G401 (cell line): ENCODE measurements at regions not wholly inside any gene's neighbourhood (a gene's known extent, or its start where the extent isn't known, plus 50 kb on each side); places are given as distances from the start of the nearest gene placed in this dataset.

Source experiments
- DNase-seq: peaks from one replicate; pipeline ENCODE4 v3.0.0-alpha.2; 2015; ENCODE audit warnings: low spot score
- in situ Hi-C: cut with HindIII; loops from 2 replicates; pipeline ENCODE4 v1.10.0; 2016; ENCODE audit warnings: low sequenced_read_pairs, mixed read lengths

DNA sequence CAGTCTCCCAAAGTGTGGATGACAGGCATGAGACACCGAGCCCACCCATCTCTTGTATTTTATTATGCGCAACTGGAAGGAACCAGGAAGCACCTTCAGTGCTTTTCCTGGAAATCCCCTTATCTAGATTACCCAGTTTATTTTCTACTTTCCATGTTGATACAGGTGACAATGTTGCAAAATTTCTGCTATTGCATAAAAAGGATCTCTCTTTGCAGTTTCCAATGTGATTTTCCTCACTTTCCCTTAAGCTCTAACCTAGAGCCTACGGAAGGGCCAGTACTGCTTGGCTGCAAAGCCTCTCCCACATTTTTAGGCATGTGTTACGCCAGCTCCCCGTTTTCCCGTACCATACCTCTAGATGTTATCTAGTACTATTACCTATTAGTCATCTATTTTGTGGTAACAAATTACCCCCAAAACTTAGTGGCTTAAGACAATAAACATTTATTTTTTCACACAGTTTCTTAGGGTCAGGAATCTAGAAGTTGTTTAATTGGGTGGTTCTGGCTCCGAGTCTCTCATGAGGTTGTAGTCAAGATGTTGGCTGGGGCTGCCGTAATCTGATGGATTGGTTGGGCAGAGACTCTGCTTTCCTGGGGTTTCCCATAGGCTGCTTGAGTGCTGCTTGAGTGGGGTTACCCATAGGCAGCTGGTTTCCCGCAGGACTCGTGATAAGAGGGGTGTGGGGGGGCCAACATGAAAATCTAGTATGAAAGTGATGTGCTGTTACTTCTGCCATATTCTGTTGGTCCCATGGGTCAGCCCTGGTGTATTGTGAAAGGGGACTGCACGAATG is 131.5 kb upstream of the HNRNPU start:
- in situ Hi-C loops, result no loop called here
- no peak for DNase-seq

DNA sequence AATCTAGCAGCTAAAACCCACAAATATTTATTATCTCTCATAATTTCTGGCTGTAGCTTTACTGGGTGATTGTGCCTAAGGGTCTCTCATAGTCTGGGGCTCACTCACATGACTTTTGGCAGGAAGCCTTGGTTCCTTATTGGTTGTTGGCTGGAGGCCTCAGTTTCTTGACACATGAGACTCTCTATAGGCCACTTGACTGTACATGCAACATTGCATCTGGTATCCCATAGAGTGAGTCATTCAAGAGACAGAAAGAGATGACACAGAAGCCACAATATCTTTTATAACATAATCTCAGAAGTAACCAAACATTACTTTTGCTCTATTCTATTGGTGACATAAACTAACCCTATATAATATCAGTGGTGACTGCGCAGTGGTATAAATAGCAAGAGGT is 128.5 kb upstream of the HNRNPU start:
- DNase-seq, result no peak
- in situ Hi-C loops, result no loop called here

DNA sequence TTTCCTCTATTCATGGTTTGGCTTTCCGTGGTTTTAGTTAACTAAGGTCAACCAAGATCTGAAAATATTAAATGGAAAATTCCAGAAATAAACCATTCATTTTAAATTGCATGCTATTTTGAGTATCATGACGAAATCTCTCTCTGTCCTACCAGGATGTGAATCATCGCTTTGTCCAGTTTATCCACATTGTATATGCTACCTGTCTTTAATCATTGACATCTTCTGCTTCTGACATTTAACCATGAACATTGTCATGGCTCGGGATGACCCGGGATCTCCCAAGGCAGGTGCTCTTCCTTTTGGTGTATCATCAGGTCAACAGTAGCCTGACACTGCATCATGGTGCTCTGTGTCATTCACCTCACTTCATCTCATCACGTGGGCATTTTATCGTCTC is 125.5 kb upstream of the HNRNPU start:
- in situ Hi-C loops, result no loop called here
- DNase-seq, result no peak

DNA sequence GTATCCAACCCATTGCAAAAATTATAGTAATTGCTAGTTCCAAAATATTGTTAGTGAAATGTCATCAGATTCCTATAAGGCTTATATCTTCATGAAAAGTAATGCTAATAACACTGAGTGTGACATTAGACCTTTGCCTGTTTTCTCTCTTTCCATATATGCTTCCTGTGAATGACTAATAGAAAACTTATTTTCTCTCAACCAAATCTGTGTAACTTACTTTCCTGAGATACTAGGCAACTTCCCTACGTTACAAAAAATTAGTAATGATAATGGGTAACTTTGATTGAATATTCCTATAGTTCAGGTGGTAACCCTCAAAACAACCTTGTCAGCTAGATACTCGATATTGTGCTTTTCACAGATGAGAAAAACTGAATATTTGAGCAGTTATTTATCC is 124.2 kb upstream of the HNRNPU start:
- in situ Hi-C loops, result no loop called here

DNA sequence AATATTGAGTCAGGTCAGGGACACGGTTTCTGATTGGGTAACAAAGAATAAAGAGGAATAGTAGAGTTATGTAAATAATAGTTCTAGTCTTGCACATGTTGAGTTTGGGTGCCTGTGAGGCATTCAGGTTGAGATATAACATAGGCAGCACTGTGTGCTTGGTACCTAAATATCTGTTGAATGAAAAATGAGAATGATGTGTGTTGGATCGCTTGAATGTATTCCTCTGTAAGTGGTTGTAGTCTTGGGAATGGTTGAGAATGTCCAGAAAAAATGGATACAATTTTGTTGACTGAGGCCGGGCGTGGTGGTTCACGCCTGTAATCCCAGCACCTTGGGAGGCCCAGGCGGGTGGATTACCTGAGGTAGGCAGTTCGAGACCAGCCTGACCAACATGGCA is 116.3 kb upstream of the HNRNPU start:
- in situ Hi-C loops, result no loop called here
- DNase-seq, result no peak

More for the DNA sequence above, 124.2 kb upstream of the HNRNPU start:
- no peak for DNase-seq

DNA sequence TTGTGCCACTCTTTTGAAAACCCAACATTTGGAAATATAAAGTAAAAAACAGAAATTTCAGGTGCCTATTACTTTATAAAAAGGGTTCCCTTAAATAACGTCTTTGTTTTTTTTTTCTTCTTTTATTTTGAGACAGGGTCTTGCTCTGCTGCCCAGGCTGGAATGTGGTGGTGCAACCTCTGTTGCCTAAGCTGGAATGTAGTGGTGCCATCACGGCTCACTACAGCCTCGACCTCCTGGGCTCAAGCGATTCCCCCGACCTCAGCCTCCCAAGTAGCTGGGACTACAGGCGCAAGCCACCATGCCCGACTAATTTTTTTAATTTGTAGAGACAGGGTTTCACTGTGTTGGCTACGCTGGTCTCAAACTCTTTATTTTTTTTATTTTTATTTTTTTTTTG is 110.2 kb upstream of the HNRNPU start:
- no peak for DNase-seq
- in situ Hi-C loops, result no loop called here

DNA sequence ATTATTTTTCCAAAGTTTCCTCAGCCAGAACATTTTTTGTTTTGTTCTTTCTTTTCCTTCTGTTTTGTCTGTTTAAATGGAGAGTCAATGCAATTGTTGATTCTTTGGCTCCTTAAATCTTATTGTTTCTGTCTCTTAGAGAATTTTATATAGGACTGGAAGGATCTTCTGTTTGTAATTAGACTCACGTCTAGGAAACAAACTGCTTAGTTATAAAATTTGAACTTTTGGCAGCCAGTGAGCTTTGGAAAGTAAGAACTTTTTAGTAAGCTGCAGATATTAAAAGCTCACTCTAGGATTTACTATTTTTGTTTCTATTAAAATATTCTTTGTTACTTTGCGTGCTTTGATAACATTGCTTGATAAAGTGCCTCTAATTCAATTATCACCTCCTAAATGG is 109.8 kb upstream of the HNRNPU start:
- in situ Hi-C loops, result no loop called here
- no peak for DNase-seq

DNA sequence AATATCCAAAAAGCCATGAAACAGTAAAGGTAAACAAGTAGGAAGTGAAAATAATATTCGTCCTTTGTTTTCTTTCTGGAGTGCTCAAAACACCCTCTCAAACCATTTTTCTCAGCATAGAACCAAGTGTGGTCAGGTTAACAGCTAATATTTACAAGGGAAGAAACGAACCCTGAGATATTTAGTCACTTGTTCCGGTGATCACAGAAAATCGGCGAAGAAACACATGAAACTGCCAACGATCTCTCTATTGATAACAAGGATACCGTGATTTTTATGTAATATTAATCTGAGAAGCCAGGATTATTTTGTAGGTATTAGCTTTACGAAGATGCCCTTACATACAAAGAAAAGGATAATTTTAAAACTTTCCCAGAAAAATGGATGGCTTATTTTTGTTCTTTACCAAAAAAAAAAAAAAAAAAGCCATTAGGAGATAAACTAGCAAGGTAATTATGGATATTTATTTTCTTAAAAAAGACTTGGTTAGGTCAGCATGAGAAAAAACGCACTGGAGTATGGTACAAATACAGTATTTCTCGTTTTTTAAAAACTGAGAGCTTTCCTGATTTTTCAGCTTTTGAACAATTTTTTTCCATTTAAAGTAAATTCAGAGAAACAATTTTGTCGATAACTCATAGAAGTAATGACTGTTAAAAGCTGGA is 107.3 kb upstream of the HNRNPU start:
- in situ Hi-C loops, result no loop called here
- DNase-seq, result peak; percentile 30

DNA sequence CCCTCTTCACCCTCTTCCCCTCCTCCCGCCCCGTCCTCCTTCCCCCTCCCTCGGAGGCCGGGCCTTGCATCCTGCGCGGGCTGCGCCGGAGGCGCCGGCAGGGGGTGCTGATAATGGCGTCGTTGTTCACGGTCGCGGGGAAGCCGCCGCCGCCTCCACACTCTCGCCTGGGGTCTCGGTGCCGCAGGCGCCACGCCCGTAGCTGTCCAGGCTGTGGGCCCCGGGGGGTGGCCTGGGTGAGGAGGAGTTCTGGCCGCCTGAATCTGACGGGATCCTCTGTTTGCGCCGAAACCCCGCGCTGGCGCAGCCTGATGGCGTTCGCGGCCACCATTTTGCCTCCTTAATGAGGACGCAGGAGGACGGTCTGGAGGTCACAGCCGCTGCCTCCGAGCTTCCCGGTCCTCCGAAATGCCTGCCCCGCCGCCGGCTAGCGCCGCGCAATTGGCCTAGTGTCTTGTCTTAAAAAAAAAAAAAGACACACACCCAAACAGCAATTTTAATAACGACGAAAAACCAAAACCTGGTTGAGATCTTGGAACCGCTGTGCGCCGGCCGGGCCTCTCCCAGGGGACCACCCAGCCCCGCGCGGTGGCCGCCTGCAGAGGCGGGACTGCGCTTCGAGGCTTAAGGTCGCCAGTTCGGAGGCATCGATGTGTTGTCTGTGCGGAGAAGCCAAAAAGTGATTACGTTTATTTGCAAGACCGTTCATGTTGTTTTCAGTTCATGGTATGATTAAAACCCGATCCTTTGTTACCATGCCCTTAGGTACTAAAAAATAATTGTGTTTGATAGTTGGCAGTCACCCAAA is 106.6 kb upstream of the HNRNPU start:
- DNase-seq, result peak; percentile 98
- in situ Hi-C loops, result no loop called here

DNA sequence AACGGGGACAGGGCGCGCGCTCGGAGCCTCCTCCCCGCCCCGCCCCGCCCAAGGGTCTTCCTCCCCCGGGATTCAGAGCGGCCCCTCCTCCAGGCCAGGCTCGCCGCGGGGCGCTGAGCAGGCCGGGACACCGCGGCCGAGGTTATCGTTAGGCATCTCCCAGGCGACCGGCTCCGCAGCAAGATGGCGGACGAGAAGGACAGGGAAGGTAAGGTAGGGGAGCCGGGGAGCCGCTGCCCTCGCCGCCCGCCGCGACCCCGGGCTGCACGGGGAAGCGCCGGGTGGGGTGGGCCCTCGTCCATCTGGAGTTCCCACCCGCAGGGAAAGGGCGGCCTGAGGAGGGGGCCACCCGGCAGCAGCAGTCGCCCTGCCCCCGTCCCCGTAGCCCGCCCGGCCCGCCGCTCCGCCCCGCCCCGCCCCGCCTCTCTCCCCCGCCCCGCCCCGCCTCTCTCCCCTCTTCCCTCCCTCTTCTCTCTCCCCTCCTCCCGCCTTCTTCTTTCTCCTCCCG is 105.9 kb upstream of the HNRNPU start:
- in situ Hi-C loops, result no loop called here
- DNase-seq, result no peak

DNA sequence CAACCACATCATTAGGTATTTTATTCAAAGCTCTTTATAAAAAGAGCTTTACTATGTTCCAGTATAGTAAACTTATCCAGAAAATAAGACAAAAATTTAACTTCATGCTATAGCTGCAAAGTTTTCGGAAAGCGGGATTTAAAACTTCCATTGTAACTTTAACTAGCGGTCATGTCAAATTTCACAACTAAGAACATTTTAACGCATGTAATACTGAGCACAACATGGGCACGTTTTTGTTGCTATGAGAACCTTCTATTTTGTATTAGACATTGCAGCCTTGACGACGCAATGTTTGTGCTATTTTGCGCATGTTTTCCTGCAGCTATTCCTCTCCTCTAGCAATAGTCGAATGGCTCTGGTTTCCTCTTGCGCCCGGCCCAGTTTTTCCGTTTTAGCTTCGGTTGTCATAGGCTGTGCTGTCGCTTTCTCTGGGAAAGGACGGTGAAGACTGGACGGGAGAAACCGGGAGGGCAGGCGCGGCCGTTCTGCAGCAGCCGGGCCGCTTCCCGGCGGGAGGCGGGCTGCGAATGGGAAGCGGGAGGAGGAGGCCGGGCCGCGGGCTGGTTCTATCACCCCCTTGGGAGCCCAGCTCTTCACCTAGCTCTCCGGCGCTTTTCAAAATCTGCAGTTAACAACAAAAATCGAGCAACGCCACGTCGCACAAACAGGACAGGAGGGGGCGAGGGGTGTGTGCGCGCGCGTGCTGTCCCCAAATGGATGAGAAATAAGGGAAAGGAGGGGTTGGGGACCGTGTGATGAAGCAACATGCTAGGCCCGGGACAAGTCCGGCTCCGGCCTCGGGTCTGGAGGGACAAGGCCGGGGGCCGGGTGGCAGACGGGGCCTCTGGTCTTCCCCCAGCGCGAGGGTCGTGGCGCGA is 105.3 kb upstream of the HNRNPU start:
- in situ Hi-C loops, result no loop called here
- DNase-seq, result peak; percentile 85

DNA sequence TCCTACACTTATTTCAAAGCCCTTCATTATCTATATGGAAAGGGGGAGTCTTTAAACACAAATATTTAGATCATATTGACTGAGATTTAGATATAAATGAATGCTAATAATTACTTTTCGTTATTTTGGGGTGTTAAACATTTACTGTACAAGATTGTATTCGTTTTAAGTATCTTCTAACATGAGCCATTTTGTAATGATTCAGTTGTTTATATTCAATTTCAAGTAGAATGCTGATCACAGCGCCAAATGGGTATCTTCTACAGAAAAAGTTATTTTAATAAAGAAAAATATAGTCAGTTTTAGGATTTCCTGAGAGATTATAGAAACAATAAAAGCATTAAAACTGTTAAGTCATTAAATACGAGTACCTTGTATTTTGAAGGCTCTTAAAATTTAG is 104.5 kb upstream of the HNRNPU start:
- DNase-seq, result no peak
- in situ Hi-C loops, result no loop called here

DNA sequence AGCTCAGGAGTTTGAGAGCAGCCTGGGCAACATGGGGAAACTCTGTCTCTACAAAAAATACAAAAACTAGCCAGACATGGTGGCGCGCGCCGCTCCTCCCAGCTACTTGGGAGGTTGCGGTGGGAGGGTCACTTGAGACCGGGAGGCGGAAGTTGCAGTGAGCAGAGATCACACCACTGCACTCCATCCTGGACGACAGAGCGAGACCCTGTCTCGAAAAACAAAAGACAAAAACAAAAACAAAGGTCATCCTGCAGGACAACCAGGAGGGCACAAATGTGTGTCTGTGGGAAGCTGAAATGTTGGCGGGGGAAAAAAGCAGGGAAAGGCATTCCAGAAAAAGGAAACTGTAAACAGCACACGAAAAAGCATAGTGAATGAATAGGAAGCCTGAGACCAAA is 104.1 kb upstream of the HNRNPU start:
- peak; percentile 21 for DNase-seq
- in situ Hi-C loops, result no loop called here

DNA sequence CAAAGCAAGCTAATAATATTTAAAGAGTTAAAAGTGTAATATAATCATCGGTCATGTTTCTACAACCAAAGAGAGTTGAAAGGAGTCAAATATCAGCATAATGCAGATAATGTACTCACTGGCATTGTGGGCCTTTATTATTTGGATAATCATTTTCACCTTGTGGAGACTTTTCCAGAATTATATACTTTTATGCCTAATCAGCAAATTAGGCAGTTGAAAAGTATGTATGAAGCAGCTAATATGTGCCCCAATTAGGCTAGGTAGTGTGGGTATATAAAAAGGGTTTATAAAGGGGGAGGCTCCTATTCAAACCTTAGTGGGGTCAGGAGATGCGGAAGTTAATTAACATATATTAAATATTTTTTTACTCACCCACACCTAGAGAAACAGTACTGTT is 102.8 kb upstream of the HNRNPU start:
- in situ Hi-C loops, result no loop called here
- DNase-seq, result no peak

DNA sequence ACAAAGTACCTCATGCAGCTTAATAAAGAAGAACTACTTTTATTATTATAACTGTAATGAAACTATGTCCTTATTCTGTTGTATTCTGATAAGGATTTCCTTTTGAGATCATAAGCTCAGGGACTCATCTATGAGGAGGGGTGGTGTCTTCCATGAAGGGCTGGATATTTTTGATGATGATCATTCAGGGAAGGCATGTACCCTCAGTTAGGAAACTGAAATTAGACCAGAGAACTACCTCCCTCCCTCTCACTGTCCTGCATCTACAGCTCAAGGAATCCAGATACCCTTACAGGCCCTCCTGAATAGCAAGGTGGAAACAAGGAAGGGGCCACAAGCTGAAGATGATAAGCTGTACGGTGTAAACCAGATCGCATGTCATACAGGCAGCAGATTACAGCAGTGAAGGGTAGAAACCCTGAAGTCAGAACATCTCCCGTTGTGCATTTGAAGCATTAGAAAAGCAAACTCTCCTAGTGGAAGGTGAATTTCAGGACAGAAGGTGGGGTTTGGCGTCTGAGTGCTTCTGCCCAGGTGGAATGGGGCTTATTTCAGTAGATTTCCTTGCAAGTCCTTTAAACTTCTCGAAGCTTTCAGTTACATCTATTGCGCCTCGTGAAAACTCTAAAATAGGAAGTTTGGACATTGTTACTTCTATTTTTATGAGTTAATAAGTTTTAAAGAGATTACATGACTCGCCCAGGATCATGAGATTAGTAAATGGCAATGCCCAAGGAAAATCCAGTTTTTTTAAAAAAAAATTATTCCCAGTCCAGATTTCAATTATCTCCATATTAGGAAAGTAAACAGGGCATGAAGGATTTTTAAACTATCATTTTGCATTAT is 101.1 kb upstream of the HNRNPU start:
- no peak for DNase-seq
- in situ Hi-C loops, result no loop called here

DNA sequence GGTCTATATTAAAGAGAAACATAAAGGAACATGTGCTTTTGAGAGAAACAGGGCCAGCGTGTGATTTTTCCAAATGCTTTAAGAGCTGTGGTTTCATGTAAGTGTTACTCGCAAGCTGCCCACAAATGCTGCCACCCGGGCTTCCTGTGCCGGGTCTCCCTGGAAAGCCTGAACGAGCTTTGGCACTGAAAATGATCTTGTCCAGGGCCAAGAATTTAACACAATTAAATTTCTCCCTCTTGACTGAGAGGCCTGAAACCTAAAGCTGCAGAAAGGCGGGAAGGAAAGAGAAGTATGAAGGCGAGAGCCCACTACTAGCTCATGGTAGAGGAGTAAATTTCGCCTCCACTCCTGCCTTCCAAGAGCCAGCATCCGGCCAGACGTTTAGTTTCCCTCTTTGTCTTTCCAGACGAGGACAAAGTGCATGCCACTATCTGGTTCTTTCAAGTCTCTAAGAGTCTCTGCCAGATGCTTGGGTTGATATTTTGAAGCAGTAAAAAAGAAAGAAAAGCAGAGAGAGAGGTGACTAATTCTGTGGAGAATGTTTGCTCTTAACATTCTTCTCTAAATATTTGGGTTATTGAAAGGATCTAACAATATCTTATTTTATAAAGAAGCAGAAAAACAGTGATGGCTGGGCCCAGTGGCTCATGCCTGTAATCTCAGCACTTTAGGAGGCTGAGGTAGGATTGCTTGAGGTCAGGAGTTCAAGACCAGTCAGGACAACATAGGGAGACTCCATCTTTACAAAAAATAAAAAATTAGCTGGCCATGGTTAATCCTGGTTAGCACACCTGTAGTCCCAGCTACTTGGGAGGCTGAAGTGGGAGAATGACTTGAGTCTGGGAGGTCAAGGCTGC is 100.0 kb upstream of the HNRNPU start:
- in situ Hi-C loops, result no loop called here
- DNase-seq, result peak; percentile 68

DNA sequence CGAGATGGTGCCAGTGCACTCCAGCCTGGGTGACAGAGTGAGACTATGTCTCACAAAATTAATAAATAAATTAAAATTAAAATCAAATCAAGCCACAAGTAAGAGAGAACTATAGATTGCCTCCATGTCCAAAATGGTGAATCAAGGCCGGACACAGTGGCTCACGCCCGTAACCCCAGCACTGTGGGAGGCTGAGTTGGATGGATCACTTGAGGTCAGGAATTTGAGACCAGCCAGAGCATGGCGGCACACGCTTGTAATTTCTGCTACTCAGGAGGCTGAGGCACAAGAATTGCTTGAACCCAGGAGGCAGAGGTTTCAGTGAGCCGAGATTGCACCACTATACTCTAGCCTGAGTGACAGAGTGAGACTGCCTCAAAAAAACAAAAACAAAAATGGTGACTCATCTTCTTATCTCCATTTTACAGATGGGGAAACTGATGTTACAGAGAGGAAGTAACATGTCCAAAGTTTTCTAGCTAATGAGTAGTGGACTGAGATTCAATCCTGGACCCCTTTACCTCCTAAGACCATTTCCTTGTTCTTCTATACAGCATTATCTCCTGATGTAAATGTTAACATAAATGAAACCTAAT is 99.0 kb upstream of the HNRNPU start:
- DNase-seq, result no peak
- in situ Hi-C loops, result no loop called here
